ENCODE measurements at regions not wholly inside any gene's neighbourhood (a gene's known extent, or its start where the extent isn't known, plus 50 kb on each side); places are given as distances from the start of the nearest gene placed in this dataset.

GRCh38 chr6:144578385-144579350 lies 293.5 kb downstream of the UTRN start:
- Histone ChIP-seq H3K36me3 (ENCODE audit: insufficient read depth) (no peaks in the 10 kb centered on the region), H3K79me2 (ENCODE audit: insufficient read depth, low read depth) (no peaks in the 10 kb centered on the region), H3K4me1 (ENCODE audit: low read depth, poor library complexity, severe bottlenecking) (peaks cover 17% of the 10 kb centered on the region), H3K4me3 (IDR thresholded peaks at IDR 0.05; ENCODE audit: insufficient read depth, low read depth, low read length) (no peak overlapping the region), H3K9ac (no peak overlapping the region), H3K4me2 (no peak overlapping the region), H2AFZ (ENCODE audit: low read depth) (no peak overlapping the region), H4K20me1 (ENCODE audit: insufficient read depth) (no peaks in the 10 kb centered on the region), H3K27me3 (ENCODE audit: insufficient read depth, low read depth) (no peaks in the 10 kb centered on the region), H3K27ac (no peak overlapping the region)
- TF ChIP-seq, protein P1, sequence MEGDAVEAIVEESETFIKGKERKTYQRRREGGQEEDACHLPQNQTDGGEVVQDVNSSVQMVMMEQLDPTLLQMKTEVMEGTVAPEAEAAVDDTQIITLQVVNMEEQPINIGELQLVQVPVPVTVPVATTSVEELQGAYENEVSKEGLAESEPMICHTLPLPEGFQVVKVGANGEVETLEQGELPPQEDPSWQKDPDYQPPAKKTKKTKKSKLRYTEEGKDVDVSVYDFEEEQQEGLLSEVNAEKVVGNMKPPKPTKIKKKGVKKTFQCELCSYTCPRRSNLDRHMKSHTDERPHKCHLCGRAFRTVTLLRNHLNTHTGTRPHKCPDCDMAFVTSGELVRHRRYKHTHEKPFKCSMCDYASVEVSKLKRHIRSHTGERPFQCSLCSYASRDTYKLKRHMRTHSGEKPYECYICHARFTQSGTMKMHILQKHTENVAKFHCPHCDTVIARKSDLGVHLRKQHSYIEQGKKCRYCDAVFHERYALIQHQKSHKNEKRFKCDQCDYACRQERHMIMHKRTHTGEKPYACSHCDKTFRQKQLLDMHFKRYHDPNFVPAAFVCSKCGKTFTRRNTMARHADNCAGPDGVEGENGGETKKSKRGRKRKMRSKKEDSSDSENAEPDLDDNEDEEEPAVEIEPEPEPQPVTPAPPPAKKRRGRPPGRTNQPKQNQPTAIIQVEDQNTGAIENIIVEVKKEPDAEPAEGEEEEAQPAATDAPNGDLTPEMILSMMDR (conservative IDR thresholded peaks at IDR 0.05; ENCODE audit: low read depth, low read length) = no peak

- peaks cover 31% of the 10 kb centered on the region for H3K4me1 ChIP-seq (ENCODE audit: low read depth, poor library complexity, severe bottlenecking)
- no peaks in the 10 kb centered on the region for H4K20me1 ChIP-seq (ENCODE audit: insufficient read depth)
- H3K79me2 ChIP-seq (ENCODE audit: insufficient read depth, low read depth) = no peaks in the 10 kb centered on the region
- no peaks in the 10 kb centered on the region for H3K27me3 ChIP-seq (ENCODE audit: insufficient read depth, low read depth)
- no peak overlapping the region for H2AFZ ChIP-seq (ENCODE audit: low read depth)
- TF ChIP-seq, protein P1 (conservative IDR thresholded peaks at IDR 0.05; ENCODE audit: low read depth, low read length) = no peak
- H3K4me3 ChIP-seq (IDR thresholded peaks at IDR 0.05; ENCODE audit: insufficient read depth, low read depth, low read length) = no peak overlapping the region
- H3K36me3 ChIP-seq (ENCODE audit: insufficient read depth) = no peaks in the 10 kb centered on the region
- H3K4me2 ChIP-seq = no peak overlapping the region
- no peak overlapping the region for H3K9ac ChIP-seq
- H3K27ac ChIP-seq = no peak overlapping the region
These were observed 294.9 kb downstream of the UTRN start for GRCh38 chr6:144580039-144580438.

DNA sequence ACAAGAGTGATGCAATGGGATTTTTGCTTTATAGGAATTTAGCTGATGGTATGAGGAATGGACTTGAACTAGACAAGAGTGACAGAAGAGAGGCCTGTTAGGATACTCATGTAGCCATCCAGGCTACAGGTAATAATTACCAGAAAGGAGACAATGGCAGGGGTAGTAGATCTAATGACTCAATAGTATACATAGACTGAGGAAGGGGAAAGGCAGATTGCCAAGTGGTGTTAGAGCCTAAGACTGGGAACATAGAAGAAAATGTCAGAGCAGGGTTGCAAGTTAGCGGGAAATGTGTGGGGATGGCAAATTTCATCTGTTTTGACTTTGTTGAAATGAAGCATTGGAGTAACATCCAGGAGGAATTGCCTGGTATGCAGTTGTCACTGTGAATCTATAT lies 295.6 kb downstream of the UTRN start:
- Histone ChIP-seq H3K4me1 (ENCODE audit: low read depth, poor library complexity, severe bottlenecking) (peaks cover 38% of the 10 kb centered on the region), H3K27ac (no peak overlapping the region), H3K4me2 (no peak overlapping the region), H3K27me3 (ENCODE audit: insufficient read depth, low read depth) (no peaks in the 10 kb centered on the region), H2AFZ (ENCODE audit: low read depth) (no peak overlapping the region), H3K4me3 (IDR thresholded peaks at IDR 0.05; ENCODE audit: insufficient read depth, low read depth, low read length) (no peak overlapping the region), H4K20me1 (ENCODE audit: insufficient read depth) (no peaks in the 10 kb centered on the region), H3K79me2 (ENCODE audit: insufficient read depth, low read depth) (no peaks in the 10 kb centered on the region), H3K9ac (no peak overlapping the region), H3K36me3 (ENCODE audit: insufficient read depth) (no peaks in the 10 kb centered on the region)
- TF ChIP-seq, protein P1 (conservative IDR thresholded peaks at IDR 0.05; ENCODE audit: low read depth, low read length) = no peak

- Histone ChIP-seq H3K27ac (no peak overlapping the region), H3K27me3 (ENCODE audit: insufficient read depth, low read depth) (no peaks in the 10 kb centered on the region), H3K4me2 (peak overlapping the region; percentile 85), H3K9ac (no peak overlapping the region), H2AFZ (ENCODE audit: low read depth) (no peak overlapping the region), H3K36me3 (ENCODE audit: insufficient read depth) (no peaks in the 10 kb centered on the region), H3K4me1 (ENCODE audit: low read depth, poor library complexity, severe bottlenecking) (peaks cover 50% of the 10 kb centered on the region), H3K4me3 (IDR thresholded peaks at IDR 0.05; ENCODE audit: insufficient read depth, low read depth, low read length) (no peak overlapping the region), H3K79me2 (ENCODE audit: insufficient read depth, low read depth) (no peaks in the 10 kb centered on the region), H4K20me1 (ENCODE audit: insufficient read depth) (no peaks in the 10 kb centered on the region)
- TF ChIP-seq, protein P1 (conservative IDR thresholded peaks at IDR 0.05; ENCODE audit: low read depth, low read length) = peak; percentile 82
These were observed 296.8 kb downstream of the UTRN start for GRCh38 chr6:144581812-144582537.

All from KMS-11 (cell line).